HG03108 (cell line): ENCODE measurements at regions not wholly inside any gene's neighbourhood (a gene's known extent, or its start where the extent isn't known, plus 50 kb on each side); places are given as distances from the start of the nearest gene placed in this dataset.
"Not testable (repeated sequence)": the region's sequence is repeated elsewhere in the genome, so short reads cannot be mapped to it uniquely, and the experiment has no call there.

Experiments
- ATAC-seq: cut with Tn5 transposase; IDR thresholded peaks from one replicate; pipeline ENCODE4 v1.9.1; 2021; ENCODE audit warnings: moderate library complexity; ENCODE audit not compliant: unreplicated experiment

GRCh38 chr7:23887660-23888059, 177.6 kb downstream of the STK31 start:
- ATAC-seq: no peak

DNA sequence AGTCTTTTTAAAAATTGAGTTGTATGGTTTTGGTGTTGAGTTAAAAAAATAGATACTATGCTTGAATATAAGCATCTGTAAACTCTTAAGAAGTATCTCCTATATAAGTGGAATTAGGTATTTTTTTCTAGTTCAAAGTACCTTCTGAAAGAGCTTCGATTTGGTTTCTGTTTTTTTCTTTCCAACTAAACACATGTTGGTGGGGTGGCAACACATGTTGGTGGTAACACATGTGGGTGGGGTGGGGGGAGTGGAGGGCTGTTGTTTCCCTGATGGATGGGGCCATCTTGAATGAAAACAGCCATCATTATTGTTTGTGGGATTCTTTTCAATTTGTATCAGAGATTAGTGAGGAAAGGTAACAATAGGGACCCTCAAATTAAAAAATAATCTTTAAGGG, 178.9 kb downstream of the STK31 start:
- no peak for ATAC-seq

GRCh38 chr7:23889566-23889965, 179.5 kb downstream of the STK31 start:
- no peak for ATAC-seq

DNA sequence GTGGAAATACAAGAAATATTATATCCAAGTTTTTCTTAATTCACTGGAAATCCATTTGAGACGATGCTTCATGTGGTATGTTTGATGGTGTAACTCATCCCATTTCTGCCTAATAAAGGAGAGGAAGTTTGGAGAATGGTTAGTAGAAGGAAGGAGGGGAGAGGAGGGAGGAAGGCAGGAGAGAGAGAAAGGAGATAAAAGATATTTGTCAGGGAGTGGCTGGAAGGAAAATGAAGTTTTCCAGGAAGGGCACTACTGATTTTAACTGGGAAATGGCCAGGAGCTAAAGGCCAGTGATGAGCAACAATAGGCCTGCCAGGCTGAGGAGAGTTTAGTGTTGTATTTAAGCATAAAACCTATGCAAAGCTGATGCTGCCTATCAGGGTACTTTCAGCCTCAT, 182.0 kb downstream of the STK31 start:
- no peak for ATAC-seq

DNA sequence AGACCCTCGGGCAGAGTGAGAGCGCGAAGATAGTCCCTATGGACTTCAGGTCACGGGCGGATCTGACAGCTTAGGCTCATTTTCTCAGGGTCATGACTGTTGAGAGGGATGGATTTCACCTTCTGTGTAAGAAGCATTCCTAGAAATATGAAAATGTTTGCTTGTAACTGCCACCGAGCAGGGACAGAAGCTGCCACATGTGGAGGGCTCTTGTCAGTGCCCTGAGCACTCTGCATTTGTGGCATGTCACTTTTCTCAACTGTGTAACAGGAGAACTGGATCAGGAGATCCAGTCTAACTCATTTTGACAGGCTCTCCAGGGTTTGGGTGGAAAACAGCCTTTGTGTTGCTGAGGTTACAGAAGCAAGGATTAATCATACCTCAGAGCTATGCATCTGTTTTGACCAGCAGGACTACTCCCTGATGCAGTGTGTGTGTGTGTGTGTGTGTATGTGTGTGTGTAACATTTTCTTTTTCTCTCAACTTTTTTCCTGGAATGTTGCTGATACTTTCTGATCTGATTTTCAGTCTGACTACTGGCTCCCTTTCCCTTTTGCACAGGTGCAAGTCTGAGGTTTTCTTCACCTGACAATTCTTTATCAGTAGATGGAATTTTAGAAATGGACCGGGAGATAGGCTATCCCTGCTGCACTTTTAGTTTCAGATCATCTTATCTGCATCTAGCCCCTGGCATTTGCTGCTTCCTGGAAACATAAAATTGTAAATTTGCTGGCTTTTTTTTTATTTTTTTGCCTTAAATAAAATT, 183.3 kb downstream of the STK31 start:
- no peak for ATAC-seq

- no peak for ATAC-seq
Observed at GRCh38 chr7:23893942-23894891, 184.2 kb downstream of the STK31 start.

GRCh38 chr7:23894892-23895569, 185.0 kb downstream of the STK31 start:
- no peak for ATAC-seq

DNA sequence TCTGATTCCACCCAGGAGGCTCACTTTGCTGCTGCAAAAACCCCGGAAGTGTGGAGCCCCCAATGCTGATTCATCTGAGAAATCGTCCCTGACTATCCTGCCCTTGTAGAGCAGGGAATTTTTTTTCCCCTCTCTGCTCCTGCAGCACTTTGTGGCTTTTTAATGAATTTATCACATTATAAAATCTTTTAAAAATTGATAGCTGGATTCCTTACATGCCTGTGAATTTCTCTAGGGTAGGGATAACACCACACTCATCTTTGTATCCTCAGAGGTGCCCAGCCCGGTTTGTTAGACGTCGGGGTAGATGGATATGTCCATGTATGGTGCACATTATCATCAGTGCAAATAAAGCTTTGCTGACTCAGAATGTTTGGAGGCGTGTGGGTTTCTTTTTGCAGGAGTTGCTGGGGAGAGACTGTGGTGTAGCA, 185.7 kb downstream of the STK31 start:
- no peak for ATAC-seq

DNA sequence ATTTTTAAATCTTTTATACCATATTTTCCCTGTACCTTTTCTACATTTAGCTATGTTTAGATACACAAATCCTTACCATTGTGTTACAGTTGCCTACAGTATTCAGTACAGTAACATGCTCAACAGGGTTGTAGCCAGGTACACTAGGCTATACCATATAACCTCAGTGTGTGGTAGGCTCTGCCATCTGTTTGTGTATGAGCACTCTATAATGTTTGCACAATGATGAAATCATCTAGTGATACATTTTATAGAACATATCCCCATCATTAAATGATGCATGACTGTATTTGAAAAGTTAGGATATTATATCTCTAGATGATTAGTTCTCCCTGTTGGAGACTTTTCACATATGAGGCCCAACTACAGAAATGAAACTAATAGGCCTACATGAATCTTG, 188.6 kb downstream of the STK31 start:
- ATAC-seq: no peak

DNA sequence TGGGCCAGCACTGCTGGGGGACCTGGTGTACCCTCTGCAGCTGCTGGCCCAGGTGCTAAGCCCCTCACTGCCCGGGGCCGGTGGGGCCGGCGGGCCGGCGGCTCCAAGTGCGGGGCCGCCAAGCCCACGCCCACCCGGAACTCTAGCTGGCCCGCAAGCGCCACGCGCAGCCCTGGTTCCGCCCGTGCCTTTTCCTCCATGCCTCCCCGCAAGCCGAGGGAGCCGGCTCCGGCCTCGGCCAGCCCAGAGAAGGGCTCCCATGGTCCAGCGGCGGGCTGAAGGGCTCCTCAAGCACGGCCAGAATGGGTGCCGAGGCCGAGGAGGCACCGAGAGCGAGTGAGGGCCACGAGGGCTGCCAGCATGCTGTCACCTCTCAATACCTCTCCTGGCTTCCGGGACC, 194.9 kb downstream of the STK31 start:
- not testable (repeated sequence) for ATAC-seq

DNA sequence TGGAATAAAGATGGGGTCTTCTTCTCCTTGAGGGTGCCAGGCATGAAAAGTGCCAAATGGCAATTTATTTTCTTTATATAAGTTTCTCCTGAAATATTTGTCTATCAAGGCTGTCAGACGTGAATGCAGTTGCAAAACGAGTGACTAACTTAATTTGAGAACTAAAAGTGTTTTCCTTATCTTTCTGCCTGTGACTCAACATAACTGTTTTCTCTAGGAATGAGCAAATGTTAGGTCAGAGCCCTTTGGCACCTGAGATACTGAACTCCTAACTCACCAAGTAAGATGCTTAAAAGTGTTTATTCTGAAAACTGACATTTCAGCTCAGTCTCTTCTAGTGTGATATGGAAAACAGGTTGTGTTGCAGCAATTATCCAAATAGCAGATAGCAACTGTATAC, 197.0 kb downstream of the STK31 start:
- ATAC-seq: no peak

GRCh38 chr7:23909426-23909825, 199.4 kb downstream of the STK31 start:
- no peak for ATAC-seq

- ATAC-seq: no peak
Observed at GRCh38 chr7:23912065-23912464, 202.0 kb downstream of the STK31 start.

GRCh38 chr7:23913016-23913415, 203.0 kb downstream of the STK31 start:
- ATAC-seq: no peak

- no peak for ATAC-seq
Observed at GRCh38 chr7:23915236-23915635, 205.2 kb downstream of the STK31 start.

- ATAC-seq: no peak
Observed at GRCh38 chr7:23918286-23918685, 208.3 kb downstream of the STK31 start.

GRCh38 chr7:23918856-23919255, 208.8 kb downstream of the STK31 start:
- no peak for ATAC-seq

DNA sequence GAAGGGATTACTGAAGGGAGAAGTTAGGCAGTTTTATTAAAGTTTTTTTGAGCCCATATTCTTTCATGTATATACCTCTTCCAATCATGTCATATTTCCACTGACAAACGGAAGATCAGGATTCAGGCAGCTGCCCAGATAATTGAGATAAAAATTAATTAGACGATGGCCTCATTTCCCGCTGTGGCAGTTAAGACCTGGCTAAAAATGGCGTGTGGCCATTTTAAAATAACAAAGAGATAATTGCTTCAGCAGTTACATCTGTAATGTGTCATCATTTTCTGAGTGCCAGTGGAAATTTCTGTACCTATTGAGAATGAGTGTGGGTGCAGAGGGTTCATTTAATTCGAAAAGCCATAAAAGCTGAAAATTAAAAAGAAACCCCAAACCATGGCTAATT, 215.1 kb downstream of the STK31 start:
- no peak for ATAC-seq

GRCh38 chr7:23927709-23928417, 217.8 kb downstream of the STK31 start:
- ATAC-seq: no peak

DNA sequence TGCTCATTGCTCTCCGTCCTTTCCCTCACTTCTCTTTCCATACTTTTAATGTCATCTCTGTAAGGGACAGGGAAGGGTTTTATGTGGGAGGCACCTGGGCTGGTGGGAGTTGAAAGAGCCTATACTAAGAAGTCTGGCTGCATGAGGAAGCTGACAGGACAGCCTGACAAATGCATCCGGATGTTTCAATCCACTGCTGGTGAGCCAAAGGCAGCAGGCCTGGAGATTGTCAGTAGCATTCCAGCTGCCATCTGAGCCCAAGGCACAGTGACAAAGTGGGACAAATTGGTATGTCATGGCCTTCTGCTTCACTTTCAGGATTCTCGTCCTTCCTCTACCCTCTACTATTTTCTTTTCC, 218.4 kb downstream of the STK31 start:
- ATAC-seq: no peak

DNA sequence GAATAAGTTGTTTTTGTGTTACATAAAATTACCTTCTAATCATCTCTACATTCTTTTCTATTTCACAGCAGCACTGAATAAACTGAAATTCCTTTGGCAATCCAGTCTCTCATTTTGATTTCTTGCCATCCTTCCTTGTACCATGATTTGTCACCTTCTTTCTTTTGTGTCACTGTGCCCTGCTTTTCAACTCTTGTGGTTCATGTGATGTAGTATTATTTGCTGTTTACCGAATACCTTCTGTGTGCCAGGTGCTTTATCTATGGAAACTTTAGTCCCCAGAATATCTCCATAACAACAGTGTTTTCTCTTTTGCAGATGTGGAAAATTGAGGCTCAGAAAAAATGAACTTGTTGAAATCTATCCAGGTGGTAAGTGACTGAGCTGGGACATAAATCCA, 220.3 kb downstream of the STK31 start:
- no peak for ATAC-seq
